Activated CD8-positive, alpha-beta memory T cell treated with anti-CD3 and anti-CD28 coated beads for 36 hours (primary cell): ENCODE measurements at regions not wholly inside any gene's neighbourhood (a gene's known extent, or its start where the extent isn't known, plus 50 kb on each side); places are given as distances from the start of the nearest gene placed in this dataset.
"Not testable (repeated sequence)": the region's sequence is repeated elsewhere in the genome, so short reads cannot be mapped to it uniquely, and the experiment has no call there.

ENCODE experiments used
- CTCF ChIA-PET: fragments of 350-600 bp; sonication (Branson Sonifier 250); formaldehyde crosslinking; loops from one replicate; lab custom pipeline; 2021; ENCODE audit warnings: antibody characterized with exemption; lab: Charles Lee
- POLR2A ChIA-PET: fragments of 350-600 bp; sonication (Branson Sonifier 250); formaldehyde crosslinking; loops from one replicate; lab custom pipeline; 2021; ENCODE audit warnings: antibody characterized with exemption; lab: Charles Lee

DNA sequence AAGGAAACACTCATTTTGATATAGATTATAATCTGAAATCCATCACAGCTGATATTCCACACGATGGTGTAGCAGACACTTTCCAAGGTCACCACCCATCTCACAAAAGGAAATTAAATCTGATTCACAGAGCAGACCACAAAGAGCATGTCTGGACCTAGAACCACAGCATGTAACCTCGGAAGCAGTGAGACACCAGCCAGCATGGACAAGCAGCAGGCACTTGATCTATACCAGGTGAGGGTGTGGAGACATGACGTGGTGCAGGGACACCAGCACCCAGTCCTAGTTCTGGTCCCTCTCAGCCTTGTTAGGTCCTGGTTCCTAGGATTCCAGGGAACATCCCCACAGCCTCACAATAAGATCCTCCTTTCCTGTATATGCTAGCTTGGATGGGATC, 81.9 kb upstream of the FBXO28 start:
- CTCF ChIA-PET, POLR2A ChIA-PET: not testable (repeated sequence)

DNA sequence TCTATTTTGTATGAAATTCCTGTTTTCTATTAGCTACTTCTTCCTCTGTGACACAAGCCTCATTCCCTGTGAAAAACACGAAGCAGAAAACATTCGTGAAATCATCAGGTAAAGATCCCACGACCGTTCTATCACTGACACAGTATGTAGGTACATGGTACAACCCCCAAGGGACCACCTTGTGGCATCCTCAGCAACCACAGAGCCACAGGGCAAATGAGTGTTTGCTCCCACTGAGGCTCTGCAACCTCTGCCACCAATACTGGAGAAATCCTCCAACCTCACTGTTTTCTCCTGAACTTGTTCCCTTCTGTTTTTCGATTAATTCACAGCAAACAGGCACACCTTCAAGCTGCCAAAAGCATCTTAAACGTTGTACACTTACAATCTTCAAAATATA, 83.7 kb upstream of the FBXO28 start:
- CTCF ChIA-PET: not testable (repeated sequence)

DNA sequence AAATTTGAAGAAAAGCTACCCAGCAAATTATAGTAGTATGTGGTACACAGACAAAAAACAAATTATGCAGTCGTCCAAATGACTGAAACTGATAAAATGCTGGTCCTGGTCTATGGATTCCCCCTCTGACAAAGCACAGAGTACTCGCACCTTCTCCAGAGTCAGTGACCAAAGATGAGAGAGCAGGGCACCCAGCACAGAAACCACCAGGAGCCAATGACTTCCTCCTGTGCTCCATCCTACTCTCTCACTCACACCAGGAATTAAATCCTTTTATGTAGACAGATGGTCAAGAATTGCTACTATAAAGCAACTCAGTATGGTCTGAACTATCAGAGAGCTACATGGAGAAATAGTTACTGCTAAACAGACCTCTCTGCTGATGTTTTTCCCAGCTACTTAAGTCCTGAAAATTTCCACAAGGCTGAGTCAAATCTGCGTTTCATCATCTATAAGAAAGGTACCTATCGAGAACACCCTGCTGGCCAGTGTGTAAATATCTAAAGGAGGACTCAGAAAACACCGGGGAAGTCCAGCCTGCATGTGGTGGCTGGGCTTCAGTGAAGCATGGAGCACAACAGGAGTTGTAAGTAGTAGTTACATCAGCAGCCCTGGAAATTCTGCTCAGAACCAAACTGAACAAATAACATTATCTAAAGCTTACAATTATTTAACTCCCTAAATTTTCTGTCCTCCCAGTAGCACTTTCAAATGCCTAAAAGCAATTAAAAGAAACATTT, 84.5 kb upstream of the FBXO28 start:
- POLR2A ChIA-PET, CTCF ChIA-PET: not testable (repeated sequence)

More for the DNA sequence above, 83.7 kb upstream of the FBXO28 start:
- POLR2A ChIA-PET: not testable (repeated sequence)

DNA sequence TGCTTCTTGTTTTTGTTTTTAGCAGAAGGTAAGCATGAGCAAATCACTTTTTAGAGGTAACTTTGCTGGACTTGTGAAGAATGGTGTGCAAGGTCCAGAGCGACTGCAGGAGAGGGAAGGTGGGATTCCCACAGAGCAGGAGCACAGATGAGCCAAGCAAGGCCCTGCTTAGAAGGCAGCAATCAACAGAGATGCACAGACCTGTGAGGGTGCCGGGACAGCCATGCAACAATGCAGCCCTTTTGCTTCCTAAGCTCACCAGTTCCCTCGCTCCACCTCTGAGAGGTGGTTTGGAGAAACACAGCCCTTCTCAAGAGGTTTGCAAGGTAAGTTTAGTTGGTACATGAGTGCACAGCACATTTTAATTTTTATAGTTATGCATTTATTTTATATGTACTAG, 85.1 kb upstream of the FBXO28 start:
- CTCF ChIA-PET, POLR2A ChIA-PET: not testable (repeated sequence)

DNA sequence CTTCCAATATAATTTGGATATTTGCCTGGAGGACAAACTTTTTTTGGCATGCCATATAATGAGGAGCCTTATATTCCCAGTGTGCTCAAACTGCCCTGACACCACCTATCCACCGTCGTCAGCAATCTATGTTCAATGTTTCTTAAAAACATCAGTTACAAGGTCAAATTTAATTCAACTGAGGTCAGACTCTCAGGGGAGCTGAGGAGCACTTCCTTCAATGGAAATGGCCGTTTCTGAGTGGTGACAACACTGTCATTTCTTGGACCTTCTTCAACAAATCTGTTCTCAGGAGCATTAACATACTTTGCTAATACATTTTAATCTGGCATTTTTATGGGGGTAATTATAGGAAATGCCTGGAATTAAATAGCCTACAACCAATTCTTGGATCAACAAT, 90.8 kb upstream of the FBXO28 start:
- POLR2A ChIA-PET, CTCF ChIA-PET: not testable (repeated sequence)

DNA sequence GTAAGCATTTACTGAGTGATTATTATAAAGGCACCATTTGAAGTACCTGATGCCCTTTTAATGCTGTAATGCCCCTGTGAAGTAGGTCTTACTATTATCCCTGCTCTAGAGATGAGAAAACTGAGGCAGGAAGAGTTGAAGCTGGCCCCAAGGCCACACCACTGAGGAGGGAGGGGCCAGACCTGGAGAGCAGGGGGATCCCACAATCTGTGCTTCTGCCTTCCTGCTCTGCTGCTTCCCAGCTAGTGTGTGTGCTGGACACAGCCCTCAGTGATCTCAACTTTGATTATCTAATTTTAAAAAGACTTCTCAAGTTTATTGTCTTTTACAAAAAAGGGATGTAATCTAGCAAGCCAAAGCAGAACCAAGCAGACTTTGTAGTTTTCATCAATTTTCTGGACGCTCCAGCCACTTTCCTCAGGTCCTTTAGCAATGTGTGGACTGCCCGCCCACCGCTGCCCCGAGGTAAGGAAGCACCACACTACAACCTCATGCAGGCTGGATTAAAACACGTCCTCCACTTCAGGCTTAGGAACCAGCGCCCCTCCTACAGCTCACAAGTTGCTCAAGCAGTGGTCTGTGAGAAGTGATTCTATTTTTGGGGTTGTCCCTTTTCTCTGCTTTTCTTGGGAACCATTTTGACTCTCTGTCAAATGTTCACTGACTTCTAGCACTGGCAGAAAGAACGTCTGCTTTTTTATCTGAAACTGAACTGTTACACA, 91.5 kb upstream of the FBXO28 start:
- POLR2A ChIA-PET, CTCF ChIA-PET: not testable (repeated sequence)

DNA sequence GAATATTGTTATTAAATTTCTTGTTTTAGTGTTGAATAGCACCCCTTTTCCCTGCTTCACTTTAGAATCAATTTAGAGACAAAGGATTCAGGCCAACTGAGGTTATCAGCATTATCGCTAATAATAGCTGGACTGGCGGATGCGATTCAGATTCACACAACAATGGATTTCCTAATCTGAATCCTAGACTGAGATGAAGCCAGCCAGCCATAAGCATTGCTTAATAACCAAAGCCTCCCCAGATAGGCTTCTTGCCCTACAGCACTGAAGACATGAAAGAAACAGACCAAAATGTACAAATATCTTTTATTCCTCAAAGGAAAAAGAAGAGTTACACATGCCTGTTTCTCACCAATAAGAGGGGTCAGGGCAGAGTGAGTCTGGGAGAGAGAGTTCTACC, 94.0 kb upstream of the FBXO28 start:
- CTCF ChIA-PET, POLR2A ChIA-PET: not testable (repeated sequence)

DNA sequence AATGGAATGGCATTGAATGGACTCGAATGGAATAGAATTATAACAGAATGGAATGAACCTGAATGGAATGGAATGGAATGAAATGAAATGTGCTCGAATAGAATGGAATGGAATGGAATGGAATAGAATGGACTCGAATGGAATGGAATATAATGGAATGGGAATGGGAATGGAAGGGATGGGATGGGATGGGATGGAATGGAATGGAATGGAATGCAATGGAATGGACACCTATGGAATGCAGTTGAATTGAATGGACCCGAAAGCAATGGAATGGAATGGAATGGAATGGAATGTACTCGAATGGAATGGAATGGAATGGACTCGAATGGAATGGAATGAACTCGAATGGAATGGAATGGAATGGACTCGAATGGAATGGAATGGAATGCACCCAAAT, 98.1 kb upstream of the FBXO28 start:
- CTCF ChIA-PET, POLR2A ChIA-PET: not testable (repeated sequence)

DNA sequence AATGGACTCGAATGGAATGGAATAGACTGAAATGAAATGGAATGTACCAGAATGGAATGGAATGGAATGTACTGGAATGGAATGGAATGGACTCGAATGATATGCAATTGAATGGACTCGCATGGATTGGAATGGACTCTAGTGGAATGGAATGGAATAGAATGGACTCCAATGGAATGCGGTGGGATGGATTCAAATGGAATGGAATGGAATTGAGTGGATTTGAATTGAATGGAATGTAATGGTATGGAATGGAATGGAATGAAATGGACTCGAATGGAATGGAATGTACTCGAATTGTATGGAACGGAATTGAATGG, 99.6 kb upstream of the FBXO28 start:
- ChIA-PET CTCF (no interaction called here), POLR2A (no interaction called here)

DNA sequence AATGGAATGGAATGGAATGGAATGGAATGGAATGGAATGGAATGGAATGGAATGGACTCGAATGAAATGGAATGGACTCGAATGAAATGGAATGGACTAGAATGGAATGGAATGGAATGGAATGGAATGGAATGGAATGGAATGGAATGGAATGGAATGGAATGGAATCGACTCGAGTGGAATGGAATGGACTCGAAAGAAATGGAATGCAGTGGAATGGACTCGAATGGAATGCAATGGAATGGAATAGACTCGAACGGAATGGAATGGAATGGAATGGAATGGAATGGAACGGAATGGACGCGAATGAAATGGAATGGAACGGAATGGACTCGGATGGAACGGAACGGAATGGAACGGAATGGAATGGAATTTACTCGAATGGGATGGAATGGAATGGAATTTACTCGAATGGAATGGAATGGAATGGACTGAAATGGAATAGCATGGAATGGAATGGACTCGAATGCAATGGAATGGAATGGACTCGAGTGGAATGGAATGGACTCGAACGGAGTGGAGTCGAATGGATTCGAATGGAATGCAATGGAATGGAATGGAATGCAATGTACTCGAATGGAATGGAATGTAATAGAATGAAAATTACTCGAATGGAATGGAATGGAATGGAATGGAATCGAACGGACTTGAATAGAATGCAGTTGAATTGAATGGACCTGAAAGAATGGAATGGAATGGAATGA, 100.1 kb upstream of the FBXO28 start:
- CTCF ChIA-PET, POLR2A ChIA-PET: not testable (repeated sequence)

DNA sequence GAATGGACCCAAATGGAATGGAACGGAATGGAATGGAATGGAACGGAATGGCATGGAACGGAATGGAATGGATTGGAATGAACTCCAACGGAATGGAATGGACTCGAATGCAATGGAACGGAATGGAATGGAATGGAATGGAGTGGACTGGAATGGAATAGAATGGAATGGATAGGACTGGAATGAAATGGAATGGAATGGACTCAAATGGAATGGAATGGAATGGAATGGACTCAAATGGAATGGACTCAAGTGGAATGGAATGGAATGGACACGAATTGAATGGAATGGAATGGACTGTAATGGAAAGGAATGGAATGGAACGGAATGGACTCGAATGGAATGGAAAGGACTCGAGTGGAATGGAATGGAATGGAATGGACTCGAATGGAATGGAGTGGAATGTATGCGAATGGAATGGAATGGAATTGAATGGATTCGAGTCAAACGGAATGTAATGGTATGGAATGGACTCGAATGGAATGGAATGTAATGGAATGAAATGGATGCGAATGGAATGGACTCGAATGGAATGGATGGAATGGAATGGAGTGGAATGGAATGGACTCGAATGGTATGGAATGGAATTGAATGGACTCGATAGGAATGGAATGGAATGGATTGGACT, 101.0 kb upstream of the FBXO28 start:
- CTCF ChIA-PET, POLR2A ChIA-PET: not testable (repeated sequence)

DNA sequence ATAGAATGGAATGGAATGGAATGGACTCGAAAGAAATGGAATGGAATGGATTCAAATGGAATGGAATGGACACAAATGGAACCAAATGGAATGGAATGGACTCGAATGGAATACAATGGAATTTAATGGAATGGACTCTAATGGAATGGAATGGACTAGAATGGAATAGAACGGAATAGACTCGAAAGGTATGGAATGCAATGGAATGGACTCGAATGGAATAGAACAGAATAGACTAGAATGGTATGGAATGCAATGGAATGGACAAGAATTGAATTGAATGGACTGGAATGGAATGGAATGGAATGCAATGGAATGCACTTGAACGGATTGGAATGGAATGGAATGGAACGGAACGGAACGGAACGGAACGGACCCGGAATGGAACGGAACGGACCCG, 101.7 kb upstream of the FBXO28 start:
- CTCF ChIA-PET, POLR2A ChIA-PET: not testable (repeated sequence)

DNA sequence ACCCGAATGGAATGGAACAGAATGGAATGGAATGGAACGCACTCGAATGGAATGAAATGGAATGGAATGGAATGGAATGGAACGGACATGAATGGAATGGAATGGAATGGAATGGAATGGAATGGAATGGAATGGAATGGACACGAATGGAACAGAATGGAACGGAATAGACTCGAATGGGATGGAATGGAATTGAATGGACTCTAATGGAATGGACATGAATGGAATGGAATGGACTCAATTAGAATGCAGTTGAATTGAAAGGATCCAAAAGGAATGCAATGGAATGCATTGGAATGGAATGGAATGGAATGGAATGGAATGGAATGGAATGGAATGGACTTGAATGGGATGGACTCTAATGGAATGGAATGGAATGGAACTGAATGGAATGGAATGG, 102.2 kb upstream of the FBXO28 start:
- POLR2A ChIA-PET, CTCF ChIA-PET: not testable (repeated sequence)

DNA sequence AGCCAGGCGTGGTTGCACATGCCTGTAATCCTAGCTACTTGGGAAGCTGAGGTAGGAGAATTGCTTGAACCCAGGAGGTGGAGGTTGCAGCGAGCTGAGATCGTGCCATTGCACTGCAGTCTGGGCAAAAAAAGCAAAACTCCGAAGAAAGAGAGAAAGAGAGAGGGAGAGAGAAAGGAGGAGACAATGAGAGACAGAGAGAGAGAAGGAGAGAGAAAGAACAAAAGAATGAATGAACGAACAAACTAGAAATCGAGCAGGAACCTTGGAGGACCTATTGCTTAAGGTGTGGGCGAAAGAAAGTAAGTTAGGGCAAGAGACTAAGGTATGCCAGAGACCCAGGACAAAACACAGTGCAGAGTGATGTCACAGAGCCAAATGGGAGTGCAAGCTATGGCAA, 102.8 kb upstream of the FBXO28 start:
- CTCF ChIA-PET, POLR2A ChIA-PET: not testable (repeated sequence)

DNA sequence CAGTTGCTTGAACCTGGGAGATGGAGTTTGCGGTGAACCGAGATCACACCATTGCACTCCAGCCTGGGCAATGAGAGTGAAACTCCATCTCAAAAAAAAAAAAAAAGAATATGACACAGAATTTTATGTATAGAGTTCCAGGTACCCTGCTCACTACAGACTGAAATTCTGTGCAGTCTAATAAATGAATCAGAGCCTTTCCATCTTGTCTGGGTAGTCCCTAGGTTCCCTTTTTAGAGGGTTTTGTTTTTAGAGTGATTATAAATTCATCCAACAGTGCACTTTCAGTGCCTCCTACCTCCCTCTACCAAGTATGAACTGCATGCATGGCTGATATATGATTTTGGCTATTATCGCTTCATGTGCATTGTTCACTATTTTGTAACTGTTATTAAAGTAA, 107.9 kb upstream of the FBXO28 start:
- POLR2A ChIA-PET, CTCF ChIA-PET: not testable (repeated sequence)

DNA sequence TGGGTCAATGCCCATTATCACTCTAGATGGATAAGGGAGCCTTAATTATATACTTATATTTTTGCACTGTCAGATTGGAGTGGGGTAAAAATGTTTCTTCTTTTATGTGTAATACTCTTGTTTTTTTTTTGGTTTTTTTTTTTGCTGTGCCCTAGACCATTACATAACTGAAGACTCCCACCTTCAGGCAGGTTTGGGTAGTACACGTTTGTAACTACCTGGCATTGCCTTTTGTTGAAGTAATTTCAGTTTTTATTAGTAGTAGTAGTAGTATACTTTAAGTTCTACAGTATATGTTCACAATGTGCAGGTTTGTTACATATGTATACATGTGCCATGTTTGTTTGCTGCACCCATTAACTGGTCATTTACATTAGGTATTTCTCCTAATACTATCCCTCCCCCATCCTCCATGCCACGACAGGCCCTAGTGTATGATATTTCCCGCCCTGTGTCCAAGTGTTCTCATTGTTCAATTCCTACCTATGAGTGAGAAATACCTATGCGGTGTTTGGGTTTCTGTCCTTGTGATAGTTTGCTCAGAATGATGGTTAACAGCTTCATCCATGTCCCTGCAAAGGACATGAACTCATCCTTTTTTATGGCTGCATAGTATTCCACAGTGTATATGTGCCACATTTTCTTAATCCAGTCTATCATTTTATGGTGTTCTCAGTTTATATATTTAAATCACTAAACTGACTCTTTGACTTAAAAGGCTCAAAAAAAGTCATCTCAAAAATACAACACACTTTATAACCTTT, 109.2 kb upstream of the FBXO28 start:
- CTCF ChIA-PET, POLR2A ChIA-PET: not testable (repeated sequence)

DNA sequence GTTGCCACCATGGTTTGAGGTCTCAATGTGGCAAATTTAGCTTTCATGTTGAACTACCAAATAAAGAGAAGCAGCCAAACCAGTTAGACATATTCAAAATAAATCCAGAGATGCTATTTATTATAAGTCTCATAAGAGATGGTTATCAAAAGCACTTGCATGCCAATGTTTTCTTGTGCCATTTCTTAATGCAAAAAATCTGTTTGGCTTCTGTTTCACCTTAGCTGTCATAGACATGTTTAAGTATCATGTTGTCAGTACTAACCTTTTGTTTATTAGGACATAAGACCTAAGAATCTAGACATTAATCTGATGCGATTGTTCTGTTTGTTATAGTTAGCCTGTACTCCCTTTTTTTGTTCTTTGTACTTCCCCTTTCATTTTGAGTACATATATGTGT, 110.0 kb upstream of the FBXO28 start:
- CTCF ChIA-PET, POLR2A ChIA-PET: not testable (repeated sequence)

DNA sequence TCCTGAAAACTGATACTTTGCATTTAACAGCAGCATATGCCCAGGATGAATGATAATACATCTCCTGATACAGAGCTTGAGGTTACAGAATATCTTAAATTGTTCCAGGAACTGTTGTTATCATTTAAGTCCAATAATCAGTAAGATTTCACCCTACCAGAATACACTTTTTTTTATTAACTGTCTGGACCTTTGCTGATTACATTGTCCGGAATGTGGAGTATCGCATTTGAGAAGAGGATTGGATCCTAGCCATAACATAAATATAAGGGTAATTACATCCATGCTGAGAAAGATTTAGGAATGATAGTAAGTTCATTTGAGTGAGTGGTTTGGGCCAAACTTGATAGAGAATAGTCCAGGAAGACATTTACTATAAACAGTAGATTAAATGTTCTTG, 112.2 kb upstream of the FBXO28 start:
- POLR2A ChIA-PET, CTCF ChIA-PET: not testable (repeated sequence)

DNA sequence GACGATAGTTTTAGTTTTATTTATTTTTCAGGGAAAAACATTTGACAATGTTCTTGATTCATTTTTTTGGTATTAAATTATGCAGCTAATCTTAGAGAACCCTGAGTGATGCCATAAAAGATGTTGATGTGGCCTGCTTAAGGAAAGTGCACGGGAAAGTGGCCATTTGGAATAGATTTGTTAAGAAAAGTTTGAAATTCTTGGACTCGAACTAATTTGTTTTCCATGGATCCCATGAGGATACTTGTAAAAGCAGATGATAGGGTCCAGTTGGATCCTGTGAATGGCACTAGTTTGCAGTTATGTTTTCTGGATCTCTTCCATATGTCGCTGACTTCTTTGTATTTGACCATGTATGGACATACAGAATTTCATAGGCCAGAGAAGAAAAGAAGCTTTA, 114.2 kb upstream of the FBXO28 start:
- POLR2A ChIA-PET, CTCF ChIA-PET: not testable (repeated sequence)
